ENCODE measurements at regions not wholly inside any gene's neighbourhood (a gene's known extent, or its start where the extent isn't known, plus 50 kb on each side); places are given as distances from the start of the nearest gene placed in this dataset.
"Not testable (repeated sequence)": the region's sequence is repeated elsewhere in the genome, so short reads cannot be mapped to it uniquely, and the experiment has no call there.

DNA sequence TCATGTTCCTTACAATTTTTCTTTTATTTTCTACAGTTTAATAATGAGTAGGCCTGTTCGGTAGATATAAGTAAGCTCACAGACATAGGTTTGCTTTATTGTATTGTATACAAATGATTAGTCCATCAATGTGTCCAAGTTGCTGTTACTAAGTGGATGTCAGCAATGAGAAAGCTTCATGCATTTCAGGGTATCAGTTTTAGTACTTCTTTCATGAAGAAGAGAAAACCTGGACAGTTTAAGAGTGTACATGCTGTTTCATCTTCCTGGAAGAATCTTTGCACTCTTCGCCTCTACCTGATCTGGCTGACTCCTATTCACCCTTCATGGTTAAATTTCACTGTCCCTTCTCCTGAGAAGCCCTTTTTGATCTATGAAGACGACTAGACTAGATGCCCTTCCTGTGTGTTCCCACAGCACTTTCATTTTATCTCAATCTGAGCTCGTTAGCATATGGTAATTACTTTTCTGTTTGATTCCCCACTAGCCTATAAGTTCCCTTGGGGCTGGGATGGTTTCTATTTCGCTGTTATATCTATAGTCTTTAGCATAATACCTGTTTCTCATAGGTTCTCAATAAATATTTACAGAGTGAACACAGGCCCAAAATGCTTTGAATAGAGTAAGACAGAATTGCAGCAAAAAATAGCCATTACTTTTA, 70.7 kb downstream of the CETN3 start:
- no peak for DNase-seq (ENCODE audit: low spot score)

DNA sequence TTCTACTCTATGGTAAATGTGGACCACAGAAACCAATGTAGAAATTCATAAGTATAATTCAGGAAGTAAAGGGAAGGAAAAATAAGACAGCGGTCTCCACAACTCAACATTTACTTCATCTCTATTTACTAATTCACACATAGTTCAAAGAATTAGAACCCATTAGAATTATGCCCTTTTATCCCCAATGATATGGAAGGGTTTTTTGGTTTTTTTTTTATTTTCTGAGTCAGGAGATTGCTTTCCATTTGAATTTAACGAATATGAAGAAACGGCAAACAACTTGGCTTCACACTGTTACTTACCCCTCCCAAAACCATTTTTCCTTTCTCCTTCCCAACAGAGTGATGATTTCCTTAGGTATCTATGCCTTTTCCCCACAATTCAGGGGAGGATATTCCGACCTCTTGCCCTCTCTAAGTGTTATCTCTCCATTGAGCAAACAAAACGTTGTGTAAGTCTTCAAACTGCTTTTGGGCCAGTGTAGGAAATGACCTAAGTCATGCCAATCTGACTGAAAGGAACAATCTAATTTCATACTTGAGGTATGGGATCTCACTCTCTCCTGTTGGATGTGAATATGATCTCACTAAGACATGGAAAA, 72.0 kb downstream of the CETN3 start:
- no peak for DNase-seq (ENCODE audit: low spot score)

DNA sequence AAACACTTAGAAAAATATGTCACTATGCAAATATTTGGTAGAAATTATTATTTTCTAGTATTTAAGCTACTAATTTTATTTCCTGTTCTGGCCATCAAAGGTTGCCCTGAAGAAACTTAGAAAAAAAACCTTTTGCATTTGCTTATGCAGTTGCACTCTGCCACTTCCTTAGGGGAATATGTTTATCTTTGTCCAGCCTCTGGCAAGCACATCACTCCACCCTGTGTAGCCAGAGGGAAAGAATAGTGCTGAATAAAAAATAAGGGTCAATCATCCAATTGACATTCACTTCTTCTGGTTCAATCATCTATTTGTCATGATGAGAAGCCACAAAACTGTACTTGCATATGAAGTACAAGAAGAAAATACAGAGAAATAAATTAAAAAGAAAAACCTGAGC, 72.8 kb downstream of the CETN3 start:
- no peak for DNase-seq (ENCODE audit: low spot score)

DNA sequence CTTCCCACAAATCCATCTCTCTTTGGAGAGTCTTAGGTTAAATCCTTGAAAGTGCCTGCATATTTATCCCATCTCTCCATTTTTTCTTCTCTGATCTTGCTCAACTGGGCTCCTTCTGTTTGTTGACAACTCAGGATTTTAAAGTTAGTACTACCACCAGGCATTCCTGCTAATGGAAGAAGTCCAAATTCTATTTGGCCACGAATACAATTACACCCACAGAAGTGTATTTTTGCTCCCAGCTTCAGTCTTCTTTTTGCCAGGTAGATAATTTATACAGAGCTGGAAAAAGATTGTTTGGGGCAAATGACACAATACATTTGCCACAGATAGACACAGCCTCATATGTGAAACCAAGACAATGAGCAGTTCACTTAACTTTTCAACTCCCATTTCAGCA, 74.8 kb downstream of the CETN3 start:
- no peak for DNase-seq (ENCODE audit: low spot score)

DNA sequence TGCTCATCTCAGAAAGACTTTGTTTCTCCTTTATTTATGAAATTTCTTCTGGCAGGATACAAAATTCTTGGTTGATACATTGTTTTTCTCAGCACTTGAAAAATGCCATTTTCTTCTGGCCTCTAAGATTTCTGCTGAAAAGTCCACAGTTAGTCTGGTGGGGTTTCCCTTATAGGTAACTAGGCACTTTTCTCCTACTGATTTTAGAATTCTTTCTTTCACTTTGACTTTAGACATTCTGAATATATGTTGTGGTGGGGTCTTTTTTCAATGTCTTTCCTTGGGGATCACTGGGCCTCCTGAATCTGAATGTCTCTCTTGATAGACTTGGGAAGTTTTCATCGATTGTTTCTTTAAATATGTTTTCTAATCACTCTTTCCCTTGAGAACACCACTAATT, 79.6 kb downstream of the CETN3 start:
- DNase-seq (ENCODE audit: low spot score), result no peak

DNA sequence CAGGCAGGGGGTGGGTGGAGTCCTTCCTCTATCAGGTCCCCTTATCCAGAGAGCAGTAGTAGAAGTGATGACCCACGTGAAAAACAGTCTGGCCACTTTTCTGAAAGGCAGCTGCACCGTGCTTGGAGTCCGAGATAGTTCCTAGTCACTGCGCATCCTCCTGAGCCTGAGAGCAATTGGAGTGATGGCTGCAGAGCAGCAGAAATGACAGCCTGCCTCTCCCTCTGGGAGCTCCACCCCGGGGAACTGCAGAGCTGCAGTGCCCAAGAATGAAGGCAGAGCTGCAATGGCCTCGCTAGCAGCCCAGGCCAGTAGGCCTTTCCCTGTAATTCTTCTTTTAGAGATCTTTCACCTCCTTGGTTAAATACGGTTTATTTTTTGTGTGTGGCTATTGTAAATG, 82.6 kb downstream of the CETN3 start:
- no peak for DNase-seq (ENCODE audit: low spot score)

DNA sequence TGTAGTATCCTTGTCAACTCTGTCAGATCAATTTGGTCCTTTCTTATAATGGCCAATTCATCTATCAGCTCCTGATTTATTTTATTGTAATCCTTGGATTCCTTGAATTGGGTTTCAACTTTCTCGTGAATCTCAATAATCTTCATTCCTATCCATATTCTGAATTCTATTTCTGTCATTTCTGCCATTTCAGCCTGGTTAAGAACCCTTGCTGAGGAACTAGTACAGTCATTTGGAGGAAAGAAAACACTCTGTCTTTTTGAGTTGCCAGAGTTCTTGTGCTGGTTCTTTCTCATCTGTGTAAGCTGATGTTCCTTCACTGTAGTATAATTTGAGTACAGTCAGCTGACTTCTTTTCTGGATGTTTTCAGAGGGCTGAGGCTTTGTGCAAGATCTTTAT, 84.5 kb downstream of the CETN3 start:
- DNase-seq (ENCODE audit: low spot score), result no peak

DNA sequence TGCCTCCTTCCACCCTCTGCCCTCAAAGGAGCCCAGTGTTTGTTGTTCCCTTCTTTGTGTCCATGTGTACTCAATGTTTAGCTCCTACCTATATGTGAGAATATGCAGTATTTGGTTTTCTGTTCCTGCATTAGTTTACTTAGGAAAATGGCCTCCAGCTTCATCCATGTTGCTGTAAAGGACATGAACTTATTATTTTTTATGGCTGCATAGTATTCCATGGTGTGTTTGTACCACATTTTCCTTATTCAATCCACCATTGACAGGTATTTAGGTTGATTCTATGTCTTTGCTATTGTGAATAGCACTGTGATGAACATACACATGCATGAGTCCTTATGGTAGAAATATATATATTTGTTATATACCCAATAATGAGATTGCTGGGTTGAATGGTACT, 89.2 kb downstream of the CETN3 start:
- DNase-seq (ENCODE audit: low spot score), result not testable (repeated sequence)

DNA sequence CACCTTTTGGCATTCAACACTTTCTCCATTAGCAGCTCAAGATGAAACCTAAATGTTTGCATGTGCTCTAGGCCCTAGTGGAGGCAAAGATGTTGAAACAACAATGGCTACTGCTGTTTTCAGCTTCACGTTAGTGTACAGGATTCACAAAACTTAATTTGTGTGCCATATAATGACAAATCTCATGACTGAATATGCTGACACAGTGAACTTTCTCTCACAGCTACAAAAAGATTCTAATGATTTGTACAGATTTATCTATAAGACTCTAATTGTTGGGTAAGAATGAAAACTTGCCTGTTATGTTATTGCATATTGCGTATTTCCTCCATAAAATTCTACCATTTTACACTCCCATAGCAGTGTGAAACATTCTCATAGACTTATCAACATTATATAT, 97.5 kb downstream of the CETN3 start:
- no peak for DNase-seq (ENCODE audit: low spot score)

DNA sequence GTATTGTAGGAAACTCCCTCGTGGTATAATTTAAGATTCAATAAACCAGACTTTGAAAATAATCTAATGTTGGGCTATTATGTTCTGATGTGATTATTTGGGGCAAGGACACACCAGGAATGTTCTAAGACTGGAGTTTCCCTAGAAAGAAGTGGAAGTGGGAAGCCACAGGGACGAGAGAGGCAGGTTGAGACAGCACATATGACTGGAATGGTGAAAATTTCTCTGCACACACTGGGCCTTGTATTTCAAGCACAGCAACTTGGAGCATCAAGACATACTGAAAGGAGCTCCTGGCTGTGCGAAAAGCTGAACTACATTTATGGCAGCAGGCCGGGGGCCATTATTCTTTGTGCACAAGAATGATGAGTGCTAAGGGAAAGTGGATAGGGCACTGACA, 98.2 kb downstream of the CETN3 start:
- no peak for DNase-seq (ENCODE audit: low spot score)

DNA sequence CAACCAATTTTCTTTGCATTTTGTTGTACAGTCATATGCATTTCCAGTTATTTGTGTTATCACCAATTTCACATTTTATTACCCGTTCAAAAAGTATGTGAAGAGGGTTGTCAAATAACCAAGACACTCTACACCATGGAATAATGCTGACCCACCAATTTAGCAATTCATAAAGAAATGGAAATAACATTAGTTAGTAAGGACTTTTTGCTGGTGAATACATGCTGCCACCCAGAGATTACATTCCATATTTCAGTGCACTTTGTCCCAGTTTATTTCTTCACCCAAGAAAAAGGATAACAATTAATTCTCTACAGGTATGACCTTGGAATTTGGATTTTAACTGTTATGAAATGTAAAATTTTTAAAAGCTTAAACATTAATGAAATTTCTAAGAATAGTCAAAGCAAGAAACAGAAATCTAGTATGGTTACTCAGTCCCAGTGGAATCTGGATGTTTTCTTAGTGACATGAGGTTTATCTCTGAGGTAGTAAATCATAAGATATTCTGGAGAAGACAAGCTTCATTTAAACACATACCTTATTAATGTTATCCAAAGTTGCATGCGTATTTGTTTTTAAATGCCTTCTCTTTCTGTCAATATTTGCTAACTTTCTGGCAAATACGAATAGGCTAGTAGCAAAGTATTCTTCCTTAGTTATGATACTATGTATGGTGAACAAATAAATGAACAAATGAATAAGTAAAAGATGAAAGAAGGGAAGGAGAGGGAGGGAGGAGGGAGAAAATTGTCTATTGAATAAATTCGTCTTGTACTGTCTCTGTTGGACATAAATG, 100.6 kb downstream of the CETN3 start:
- no peak for DNase-seq (ENCODE audit: low spot score)

DNA sequence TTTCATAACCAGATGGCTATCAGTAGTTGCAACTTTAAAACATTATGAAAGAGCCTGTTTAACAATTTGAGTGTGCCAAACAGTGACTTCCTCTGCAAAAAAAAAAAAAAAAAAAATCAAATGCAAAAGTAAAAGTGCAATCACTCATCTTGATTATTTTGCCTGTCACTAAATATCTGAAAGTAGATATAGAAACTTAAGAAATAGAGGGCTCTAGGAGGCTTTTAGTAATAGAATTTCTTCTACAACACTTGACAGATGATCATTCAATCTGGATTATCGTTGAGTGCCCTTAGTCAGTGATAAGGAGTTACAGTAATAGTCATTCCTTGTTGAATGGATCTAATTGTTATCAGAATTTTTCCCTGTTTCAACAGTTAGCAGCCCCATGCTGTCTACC, 101.8 kb downstream of the CETN3 start:
- DNase-seq (ENCODE audit: low spot score), result no peak

DNA sequence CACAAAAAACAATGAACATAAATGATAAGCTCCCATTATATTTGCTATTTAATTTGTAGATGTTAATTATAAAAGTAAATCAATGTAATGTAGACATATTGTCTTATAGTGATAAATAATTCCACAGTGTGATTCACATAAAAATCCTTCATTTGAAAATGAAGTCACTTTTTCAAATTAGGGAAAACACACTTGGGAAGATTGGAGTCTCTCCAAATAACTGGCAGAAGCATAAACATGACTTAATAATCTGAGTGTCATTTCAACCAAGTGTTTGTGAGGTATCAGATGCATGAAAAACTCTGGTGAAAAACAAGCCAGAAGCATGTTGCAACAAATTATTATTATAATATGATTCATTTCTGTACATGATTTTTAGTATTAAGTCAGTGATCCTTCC, 102.2 kb downstream of the CETN3 start:
- DNase-seq (ENCODE audit: low spot score), result no peak

DNA sequence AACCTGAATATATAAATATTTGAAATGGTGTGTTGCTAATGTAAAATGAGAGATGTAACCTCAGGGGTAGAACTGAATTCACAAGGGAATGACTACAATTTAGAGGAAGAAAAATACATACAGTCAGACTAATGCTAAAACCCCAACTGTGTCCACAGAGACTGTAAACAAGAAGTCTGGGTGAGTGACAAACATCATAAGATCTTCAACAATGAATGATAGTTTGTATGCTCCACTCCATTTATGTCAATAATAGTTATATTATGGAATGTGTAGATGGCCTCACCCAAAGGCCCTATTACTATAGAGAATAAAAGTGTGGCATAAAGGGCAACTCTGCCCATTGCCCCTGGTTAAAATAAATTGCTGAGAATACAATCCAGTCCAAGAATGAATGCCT, 102.9 kb downstream of the CETN3 start:
- DNase-seq (ENCODE audit: low spot score), result no peak

DNA sequence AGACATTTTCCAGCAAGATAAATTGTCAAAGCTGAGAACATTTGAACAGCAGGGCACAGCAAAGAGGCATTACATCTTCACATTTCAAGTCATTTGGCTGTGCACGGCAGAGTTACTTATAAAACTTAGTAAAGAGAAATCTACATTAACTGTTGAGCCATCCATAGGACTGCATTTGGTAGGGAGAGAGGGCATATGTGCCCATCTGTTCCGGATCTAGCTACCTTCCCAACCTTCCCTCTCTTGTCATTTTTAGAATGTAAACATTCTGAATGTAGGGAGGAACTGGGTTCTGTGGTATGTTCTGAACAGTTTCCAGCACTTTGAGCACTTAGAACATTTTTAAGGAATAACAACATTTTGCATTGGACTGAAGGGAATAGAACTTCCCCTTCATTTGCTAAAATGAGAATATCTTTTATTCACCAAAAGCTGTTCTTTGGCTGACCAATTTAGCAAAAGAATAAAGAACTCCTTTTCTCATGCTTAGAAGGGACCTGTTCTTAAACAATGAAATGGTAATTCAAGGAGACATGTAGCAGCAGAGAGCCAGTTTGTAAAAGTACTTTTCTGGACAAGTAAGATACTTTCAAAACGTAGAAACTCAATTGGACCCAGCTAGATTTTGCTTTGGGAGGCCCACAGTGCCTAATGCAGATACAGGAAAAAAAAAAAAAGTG, 104.4 kb downstream of the CETN3 start:
- DNase-seq (ENCODE audit: low spot score), result no peak

DNA sequence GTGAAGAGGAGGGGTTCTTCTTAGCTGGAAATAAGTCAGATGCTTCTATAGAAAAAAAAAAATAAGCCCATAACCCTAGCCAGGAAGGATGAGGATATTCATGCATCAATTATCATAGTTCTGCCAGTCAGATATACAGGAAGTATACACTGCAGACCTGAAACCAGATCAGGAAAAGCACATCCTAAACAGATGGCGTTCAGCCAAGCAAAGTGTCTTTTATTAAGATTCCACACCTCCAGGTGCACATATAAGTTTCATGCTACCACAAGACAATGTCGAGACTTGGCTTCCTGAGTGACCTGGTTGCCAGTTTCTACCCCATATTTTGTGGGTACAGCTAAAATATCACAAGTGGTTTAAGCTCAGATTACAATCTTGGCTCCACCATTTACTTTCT, 108.3 kb downstream of the CETN3 start:
- no peak for DNase-seq (ENCODE audit: low spot score)

DNA sequence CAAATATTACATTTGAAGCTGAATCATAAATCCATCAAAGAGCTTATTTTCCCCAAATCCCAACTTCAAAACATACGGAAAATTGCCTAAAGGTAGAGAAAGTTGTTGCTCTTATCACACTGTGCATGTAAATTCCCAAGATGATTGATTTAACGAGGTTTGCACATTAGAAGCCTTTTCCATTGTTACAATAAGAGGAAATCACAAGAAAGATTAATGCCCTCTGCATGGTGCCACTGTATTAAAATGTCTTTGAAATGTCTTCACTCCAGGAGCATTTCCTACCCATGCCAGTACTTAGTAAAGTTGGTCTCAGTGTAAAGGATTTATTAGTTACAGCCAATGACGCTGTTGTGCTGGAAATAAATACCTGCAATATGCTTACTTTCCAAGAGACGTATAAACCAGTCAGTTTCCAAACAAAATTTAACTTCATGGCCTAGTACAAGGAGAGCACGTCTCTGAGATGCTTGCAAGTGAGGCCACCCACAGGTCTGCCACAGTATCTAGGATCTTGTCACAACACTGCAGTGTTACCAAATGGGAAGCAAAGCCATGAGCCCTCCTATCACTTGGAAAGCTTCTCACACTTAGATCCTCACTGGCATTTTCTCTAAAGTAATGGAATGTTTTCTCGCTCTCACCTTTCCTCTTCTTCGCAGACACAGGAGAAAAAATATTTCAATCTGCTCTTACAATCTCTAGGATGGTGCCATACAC, 112.4 kb downstream of the CETN3 start:
- no peak for DNase-seq (ENCODE audit: low spot score)

DNA sequence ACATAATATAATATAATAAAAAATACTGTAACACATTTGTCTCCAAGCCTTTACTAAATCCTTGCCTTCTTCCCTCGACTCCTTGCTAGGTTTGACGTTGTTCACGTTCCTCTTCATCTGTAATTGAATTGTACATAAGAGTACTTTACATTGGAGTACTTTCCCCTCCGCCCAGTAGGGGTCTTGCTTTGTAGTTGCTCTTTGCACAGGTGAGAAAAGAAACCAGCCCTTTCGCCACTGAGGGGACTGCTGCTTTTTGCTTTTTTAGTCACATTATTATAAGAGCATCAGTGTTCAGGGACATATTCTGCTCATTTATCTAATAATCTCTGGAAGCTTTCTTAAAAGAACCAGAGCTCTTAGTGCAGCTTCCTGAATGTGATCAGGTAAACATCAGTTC, 115.0 kb downstream of the CETN3 start:
- no peak for DNase-seq (ENCODE audit: low spot score)

DNA sequence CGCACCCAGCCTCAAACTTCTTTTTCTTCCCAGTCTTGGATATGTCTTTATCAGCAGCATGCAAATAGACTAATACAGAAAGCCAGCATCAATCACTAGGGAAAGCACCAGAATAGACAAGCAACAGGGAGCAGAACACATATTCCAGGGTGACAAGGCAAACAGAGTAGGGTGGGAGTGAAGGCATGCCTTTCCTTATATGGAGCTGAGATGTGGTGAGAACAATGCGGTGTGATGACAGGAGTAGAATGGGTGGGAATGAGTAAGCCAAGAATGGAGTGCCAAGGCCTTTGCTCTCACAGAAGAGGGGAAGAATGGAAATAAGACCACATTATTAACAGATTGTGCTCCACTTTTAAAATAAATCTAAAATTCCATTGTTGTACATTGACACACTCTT, 115.6 kb downstream of the CETN3 start:
- no peak for DNase-seq (ENCODE audit: low spot score)

DNA sequence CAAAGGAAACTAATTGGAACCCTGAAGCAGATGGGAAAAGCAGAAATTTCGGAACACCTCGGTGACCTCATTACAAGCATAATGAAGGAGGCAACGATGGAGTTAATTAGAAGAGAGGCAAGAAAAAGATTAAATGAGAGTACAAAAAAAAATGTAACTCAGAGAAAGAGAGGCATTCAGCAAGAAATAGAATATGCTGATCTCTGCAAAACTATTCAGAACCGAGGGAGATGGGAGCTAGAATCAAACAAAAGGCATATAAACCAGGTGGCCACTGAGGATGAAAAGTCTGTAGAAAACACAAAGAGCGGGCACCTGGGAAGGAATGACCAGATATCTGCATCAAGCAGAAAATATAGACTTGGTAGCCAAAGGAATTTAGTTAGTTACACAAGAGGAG, 118.9 kb downstream of the CETN3 start:
- no peak for DNase-seq (ENCODE audit: low spot score)

DNA sequence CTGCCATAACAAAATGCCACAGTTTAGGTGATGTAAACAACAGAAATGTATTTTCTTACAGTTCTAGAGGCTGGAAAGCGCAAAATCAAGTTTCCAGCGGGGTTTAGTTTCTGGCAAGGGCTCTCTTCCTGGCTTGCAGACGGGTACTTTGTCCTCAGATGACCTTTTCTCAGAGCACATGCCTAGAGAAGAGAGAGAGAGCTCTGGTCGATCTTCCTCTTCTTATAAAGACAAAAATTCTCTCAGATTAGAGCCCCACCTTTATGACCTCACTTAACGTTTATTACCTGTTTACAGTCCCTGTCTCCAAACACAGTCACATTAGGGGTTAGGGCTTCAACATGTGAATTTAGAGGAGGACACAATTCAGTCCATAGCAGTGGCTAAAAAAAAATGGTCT, 119.7 kb downstream of the CETN3 start:
- no peak for DNase-seq (ENCODE audit: low spot score)

DNA sequence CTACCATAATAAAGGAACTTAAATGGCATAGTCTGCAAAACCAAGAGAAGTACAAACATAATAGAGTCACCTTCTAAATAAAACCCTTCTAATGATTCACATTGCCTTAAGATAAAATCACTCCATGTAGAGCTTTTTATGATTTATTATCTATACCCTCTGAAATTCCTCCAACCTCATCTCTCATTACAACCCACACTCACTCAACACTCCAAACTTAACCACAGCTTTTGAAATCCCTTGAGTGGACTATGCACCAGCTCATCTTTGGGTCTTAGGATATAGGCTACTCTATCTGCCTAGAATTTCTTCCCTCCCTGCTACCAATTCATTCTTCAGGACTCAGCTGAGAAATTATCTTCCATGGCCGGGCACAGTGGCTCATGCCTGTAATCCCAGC, 122.5 kb downstream of the CETN3 start:
- DNase-seq (ENCODE audit: low spot score), result no peak

Measured in COLO829 (cell line).